K562 (cell line): ENCODE measurements at regions not wholly inside any gene's neighbourhood (a gene's known extent, or its start where the extent isn't known, plus 50 kb on each side); places are given as distances from the start of the nearest gene placed in this dataset.

Experiments used
- ATAC-seq: fragments of 200-7000 bp; cut with Tn5 transposase; 3 replicates; pipeline ENCODE4 v1.9.1; 2020; ENCODE audit warnings: moderate library complexity
- BruUV-seq: library from RNA; stranded (reverse); fragments of 400-500 nt; replicated peaks from 2 replicates; lab custom pipeline; 2021; lab: Mats Ljungman, UMichigan
- CTCF ChIA-PET: fragments of 300-600 bp; formaldehyde crosslinking; extraction: SDS; loops from one replicate; lab custom pipeline; 2021; ENCODE audit warnings: low intra/inter-chr PET ratio; lab: Yijun Ruan, JAX
- POLR2A ChIA-PET: fragments of 300-600, 350-650 bp; sonication (Branson Sonifier 250); formaldehyde crosslinking; extraction: SDS; loops from one replicate; lab custom pipeline; 2021; ENCODE audit warnings: antibody characterized with exemption, inconsistent platforms; lab: Yijun Ruan, JAX
- DNase-seq, 4 experiments: peaks; one replicate each; pipeline versions ENCODE4 v3.0.0 to v3.0.0-alpha.2; 2011 to 2018; ENCODE audit warnings: low spot score in 3 of 4, mixed read lengths in 3 of 4; ENCODE audit errors: extremely low read depth in 1 of 4
- FAIRE-seq: peaks from 2 replicates; lab custom pipeline; 2011; peaks lifted over from hg19 to GRCh38; lab: Jason Lieb, UNC
- H2AFZ ChIP-seq: 2 replicates; pipeline ENCODE4 v1.6.0; 2011; ENCODE audit warnings: low read depth, low read length, control low read depth, inconsistent platforms
- H3K27ac ChIP-seq: fragments of 200-600 bp; 3 replicates; pipeline ENCODE4 v1.8.0; 2011; ENCODE audit warnings: low read depth, mild to moderate bottlenecking, control low read depth, inconsistent platforms, low read length, moderate library complexity, mixed read lengths; ENCODE audit errors: extremely low read depth
- H3K27me3 ChIP-seq, 2 experiments: fragments of 300-600 bp in 1 of 2; 2 replicates in 1 of 2; 3 replicates in 1 of 2; pipeline versions ENCODE4 v1.6.0 to v1.8.0; 2011; ENCODE audit warnings: inconsistent platforms in 2 of 2, low read length in 2 of 2, mild to moderate bottlenecking in 1 of 2, mixed read lengths in 1 of 2, moderate library complexity in 1 of 2; ENCODE audit not compliant: control insufficient read depth in 2 of 2, insufficient read depth in 2 of 2
- H3K36me3 ChIP-seq: fragments of 300-600 bp; 3 replicates; pipeline ENCODE4 v1.8.0; 2011; ENCODE audit warnings: mild to moderate bottlenecking, low read length, inconsistent platforms; ENCODE audit not compliant: control insufficient read depth, insufficient read depth
- H3K4me1 ChIP-seq, 2 experiments: fragments of 200-600 bp in 1 of 2; replicated peaks in 1 of 2; 2 replicates in 1 of 2; 3 replicates in 1 of 2; pipeline versions ENCODE4 v1.5.1 to v1.8.0; 2011; ENCODE audit warnings: inconsistent platforms in 2 of 2, low read length in 2 of 2, mild to moderate bottlenecking in 1 of 2, mixed read lengths in 1 of 2, moderate library complexity in 1 of 2; ENCODE audit not compliant: control insufficient read depth in 2 of 2, insufficient read depth in 2 of 2
- H3K4me2 ChIP-seq: 2 replicates; pipeline ENCODE4 v1.6.1; 2011; ENCODE audit warnings: low read length, control low read depth, inconsistent platforms, mixed read lengths; ENCODE audit not compliant: insufficient read depth
- H3K4me3 ChIP-seq: fragments of 200-600 bp; sonication (generic), shearing (Covaris generic); 2 replicates; pipeline ENCODE4 v1.5.1; 2016; ENCODE audit warnings: control low read depth, inconsistent platforms
- H3K79me2 ChIP-seq: fragments of 200-600 bp; 3 replicates; pipeline ENCODE4 v1.8.0; 2011; ENCODE audit warnings: low read length, inconsistent platforms; ENCODE audit not compliant: control insufficient read depth, insufficient read depth
- H3K9ac ChIP-seq, 2 experiments: 2 replicates each; pipeline versions ENCODE4 v1.6.0 to v1.6.1; 2011; ENCODE audit warnings: low read depth in 2 of 2, low read length in 2 of 2, control low read depth in 1 of 2, inconsistent platforms in 1 of 2, mild to moderate bottlenecking in 1 of 2, mixed read lengths in 1 of 2; ENCODE audit not compliant: insufficient read depth in 1 of 2
- H3K9me1 ChIP-seq: one replicate; pipeline ENCODE4 v1.6.0; 2011; ENCODE audit warnings: inconsistent platforms, mild to moderate bottlenecking, low read length, moderate library complexity; ENCODE audit not compliant: control insufficient read depth, insufficient read depth
- H3K9me3 ChIP-seq: replicated peaks from 2 replicates; pipeline ENCODE4 v1.5.1; 2011; ENCODE audit warnings: low read depth, low read length, inconsistent platforms; ENCODE audit not compliant: control insufficient read depth, insufficient read depth
- H4K20me1 ChIP-seq: replicated peaks from 2 replicates; pipeline ENCODE4 v1.6.1; 2011; ENCODE audit warnings: low read length, inconsistent platforms, mixed read lengths; ENCODE audit not compliant: control insufficient read depth, insufficient read depth
- CLOCK ChIP-seq: fragments of 250-450 bp; sonication (Bioruptor Pico); IDR thresholded peaks from 2 replicates; pipeline ENCODE4 v1.4.0; 2020; ENCODE audit warnings: mild to moderate bottlenecking, moderate library complexity, borderline replicate concordance
- GABPA ChIP-seq: fragments of 200-800 bp; sonication (Bioruptor generic); conservative IDR thresholded peaks from 2 replicates; pipeline ENCODE4 v1.6.1; 2016; ENCODE audit warnings: low read depth, missing genetic modification characterization, missing compliant biosample characterization
- HDAC1 ChIP-seq, 2 experiments: fragments of 450-650 bp; IDR thresholded peaks; 2 replicates each; pipeline ENCODE4 v1.6.1; 2016 to 2017; ENCODE audit warnings: inconsistent platforms in 1 of 2, mild to moderate bottlenecking in 1 of 2, moderate library complexity in 1 of 2
- HINFP ChIP-seq: fragments of 450-650 bp; conservative IDR thresholded peaks from 2 replicates; pipeline ENCODE4 v1.6.1; 2016; ENCODE audit warnings: missing genetic modification characterization, low read depth, mild to moderate bottlenecking, control low read depth, missing compliant biosample characterization
- PCBP2 ChIP-seq: fragments of 200-400 bp; formaldehyde crosslinking; IDR thresholded peaks from 2 replicates; pipeline ENCODE4 v1.6.1; 2018; ENCODE audit warnings: low read length, low read depth, mild to moderate bottlenecking, moderate library complexity; ENCODE audit not compliant: poor library complexity, severe bottlenecking
- SPI1 ChIP-seq: IDR thresholded peaks from 2 replicates; pipeline ENCODE4 v1.6.1; 2011; ENCODE audit warnings: low read depth, low read length, control low read depth, borderline replicate concordance
- TAL1 ChIP-seq: fragments of 450-650 bp; IDR thresholded peaks from 2 replicates; pipeline ENCODE4 v1.6.1; 2016; ENCODE audit warnings: mild to moderate bottlenecking
- TFE3 ChIP-seq: fragments of 450-650 bp; formaldehyde crosslinking; IDR thresholded peaks from 2 replicates; pipeline ENCODE4 v1.4.0; 2020; ENCODE audit warnings: mild to moderate bottlenecking, mixed read lengths
- ZNF280A ChIP-seq: fragments of 450-650 bp; IDR thresholded peaks from 2 replicates; pipeline ENCODE4 v1.6.1; 2018; ENCODE audit warnings: mild to moderate bottlenecking, low read depth; ENCODE audit not compliant: partially characterized antibody
- ZNF311 ChIP-seq: fragments of 250-450 bp; sonication (Bioruptor Pico); IDR thresholded peaks from 2 replicates; pipeline ENCODE4 v1.4.0; 2020; ENCODE audit warnings: mild to moderate bottlenecking, moderate library complexity
- ZNF589 ChIP-seq: fragments of 200-800 bp; sonication (Bioruptor generic); IDR thresholded peaks from 2 replicates; pipeline ENCODE4 v1.6.1; 2016; ENCODE audit warnings: low read depth, missing genetic modification characterization, missing compliant biosample characterization
- ZNF639 ChIP-seq, 2 experiments: fragments of 200-800 bp in 1 of 2; sonication (Bioruptor generic) in 1 of 2; sonication (generic) in 1 of 2; formaldehyde crosslinking in 1 of 2; IDR thresholded peaks in 1 of 2; conservative IDR thresholded peaks in 1 of 2; 2 replicates each; pipeline versions ENCODE4 v1.5.0 to v1.6.1; 2016 to 2020; ENCODE audit warnings: missing compliant biosample characterization in 1 of 2, missing genetic modification characterization in 1 of 2, missing genetic modification reagents in 1 of 2
- WGBS: fragments of 100-300 bp; shearing (Covaris generic); methylation state at CpG from one replicate; pipeline ENCODE4 v1.1.6; 2016; ENCODE audit warnings: low coverage, mixed read lengths; ENCODE audit not compliant: insufficient coverage; ENCODE audit errors: missing lambda C conversion rate; 5-methylcytosine and 5-hydroxymethylcytosine counted together
- in situ Hi-C: fragments of 300-500 bp; cut with MboI; formaldehyde crosslinking; loops from 4 replicates; pipeline ENCODE4 v1.15.0; 2018; ENCODE audit warnings: inconsistent platforms, mixed read lengths
- intact Hi-C: fragments of 100-400 bp; cut with micrococcal nuclease; formaldehyde crosslinking; loops from 2 replicates; pipeline ENCODE4 v1.14.2; 2022

- no peak for TF ChIP-seq ZNF280A
- TF ChIP-seq TFE3, result no peak
- no peak for TF ChIP-seq CLOCK (CRISPR knock-in tag)
- TF ChIP-seq GABPA, result no peak
- no peak for TF ChIP-seq SPI1
Measured at GRCh38 chr3:106844638-106845037, 532.6 kb upstream of the CCDC54 start (continued).

GRCh38 chr3:106848099-106848498 lies 529.1 kb upstream of the CCDC54 start:
- no peaks in the 10 kb centered on the region for H3K27me3 ChIP-seq
- no peaks in the 10 kb centered on the region for H3K4me1 ChIP-seq
- H3K79me2 ChIP-seq, result no peaks in the 10 kb centered on the region
- H3K36me3 ChIP-seq, result no peaks in the 10 kb centered on the region
- in situ Hi-C loops, result no loop called here
- intact Hi-C loops, result no loop called here
- POLR2A ChIA-PET, result no interaction called here
- no peak overlapping the region for H3K27ac ChIP-seq
- 0% methylated on average over 2 of the region's 2 CpGs for WGBS
- FAIRE-seq (no peak), ATAC-seq (no peak), DNase-seq (no peak)
- CTCF ChIA-PET, result no interaction called here
- no peak overlapping the region for H3K4me3 ChIP-seq
- no TSS peak for BruUV-seq
- H4K20me1 ChIP-seq, result no peaks in the 10 kb centered on the region
- H3K9me3 ChIP-seq, result no peaks in the 10 kb centered on the region
- no peak overlapping the region for H3K9ac ChIP-seq
- no peak overlapping the region for H2AFZ ChIP-seq
- no peaks in the 10 kb centered on the region for H3K9me1 ChIP-seq
- H3K4me2 ChIP-seq, result no peak overlapping the region
- TF ChIP-seq ZNF589 (CRISPR knock-in tag), result no peak
- TF ChIP-seq ZNF639 (CRISPR knock-in tag; conservative IDR thresholded peaks at IDR 0.05 in 1 of 2, IDR thresholded peaks at IDR 0.05 in 1 of 2), result no peak
- TF ChIP-seq TAL1, result no peak
- no peak for TF ChIP-seq HINFP
- TF ChIP-seq HDAC1 (IDR thresholded peaks at IDR 0.05), result no peak
- TF ChIP-seq ZNF311 (CRISPR knock-in tag), result no peak
- no peak for TF ChIP-seq PCBP2
